Hypothalamus (tissue), 51 donors: ENCODE measurements at regions not wholly inside any gene's neighbourhood (a gene's known extent, or its start where the extent isn't known, plus 50 kb on each side); places are given as distances from the start of the nearest gene placed in this dataset.

Experiments used
- DNase-seq, 51 donors: peaks; one replicate each; lab custom pipeline; 2025; lab: John Stamatoyannopoulos, UW

- no peak for DNase-seq
Observed at GRCh38 chr13:85254641-85255040, 544.6 kb downstream of the SLITRK6 start.

GRCh38 chr13:85249151-85249550, 550.1 kb downstream of the SLITRK6 start:
- no peak for DNase-seq

DNA sequence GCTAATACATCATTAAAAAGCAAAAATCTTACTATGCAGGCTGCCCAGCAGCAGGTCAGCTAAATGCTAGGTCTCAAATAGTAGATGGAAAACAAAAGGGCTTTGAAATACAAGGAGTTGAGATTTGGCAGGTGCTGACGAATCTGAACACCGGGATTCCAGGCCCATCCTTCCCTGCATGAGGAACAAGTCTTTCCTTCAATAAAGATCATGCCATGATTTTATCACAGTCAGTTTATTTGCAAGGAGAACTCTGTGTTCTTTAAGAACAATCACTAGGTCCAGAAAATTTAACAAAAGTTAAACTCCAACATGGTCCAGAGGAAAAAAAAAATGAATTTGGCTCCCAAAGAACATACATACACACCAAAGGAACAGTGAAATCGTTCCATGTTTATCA, 551.4 kb downstream of the SLITRK6 start:
- no peak for DNase-seq

DNA sequence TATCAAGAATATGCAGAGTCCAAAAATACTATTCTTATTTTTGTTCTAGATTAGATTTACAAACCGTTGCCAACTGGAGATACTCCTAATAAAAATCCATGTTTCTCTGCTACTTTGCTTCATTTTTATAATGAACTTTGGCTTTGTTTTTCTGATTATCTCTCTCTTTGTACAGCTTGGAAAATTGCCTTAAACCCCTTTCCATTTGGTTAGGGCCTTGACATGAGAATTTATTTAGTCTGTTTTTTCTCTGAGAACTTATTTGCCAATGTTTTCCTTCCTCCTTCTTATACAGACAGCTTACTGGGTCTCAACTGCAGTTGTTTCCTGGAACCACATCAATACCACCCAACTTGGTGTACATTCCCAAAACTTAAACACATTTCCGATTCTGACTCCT, 555.4 kb downstream of the SLITRK6 start:
- no peak for DNase-seq

DNA sequence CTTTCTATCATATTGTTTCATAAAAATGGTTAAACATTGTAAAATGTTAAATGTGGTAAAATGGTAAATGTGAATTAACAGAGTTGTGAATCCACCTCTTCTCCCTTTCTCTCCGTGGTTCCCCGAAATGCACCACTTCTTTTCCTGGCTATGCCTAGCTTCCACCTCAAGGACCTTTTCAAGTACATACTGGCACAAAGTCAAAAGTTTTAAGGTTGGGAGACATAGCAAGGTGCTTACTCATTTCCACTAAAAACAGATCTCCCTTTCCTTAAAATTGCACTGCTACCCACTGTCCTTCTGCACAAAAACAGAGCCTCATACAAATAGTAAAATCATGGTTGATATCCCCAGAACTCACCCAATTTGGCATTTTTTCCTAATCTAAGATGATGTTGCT, 558.2 kb downstream of the SLITRK6 start:
- DNase-seq: no peak

GRCh38 chr13:85236413-85236812, 562.8 kb downstream of the SLITRK6 start:
- no peak for DNase-seq

GRCh38 chr13:85230691-85231093, 568.5 kb downstream of the SLITRK6 start:
- no peak for DNase-seq

- DNase-seq: no peak
Observed at GRCh38 chr13:85228692-85229091, 570.5 kb downstream of the SLITRK6 start.

DNA sequence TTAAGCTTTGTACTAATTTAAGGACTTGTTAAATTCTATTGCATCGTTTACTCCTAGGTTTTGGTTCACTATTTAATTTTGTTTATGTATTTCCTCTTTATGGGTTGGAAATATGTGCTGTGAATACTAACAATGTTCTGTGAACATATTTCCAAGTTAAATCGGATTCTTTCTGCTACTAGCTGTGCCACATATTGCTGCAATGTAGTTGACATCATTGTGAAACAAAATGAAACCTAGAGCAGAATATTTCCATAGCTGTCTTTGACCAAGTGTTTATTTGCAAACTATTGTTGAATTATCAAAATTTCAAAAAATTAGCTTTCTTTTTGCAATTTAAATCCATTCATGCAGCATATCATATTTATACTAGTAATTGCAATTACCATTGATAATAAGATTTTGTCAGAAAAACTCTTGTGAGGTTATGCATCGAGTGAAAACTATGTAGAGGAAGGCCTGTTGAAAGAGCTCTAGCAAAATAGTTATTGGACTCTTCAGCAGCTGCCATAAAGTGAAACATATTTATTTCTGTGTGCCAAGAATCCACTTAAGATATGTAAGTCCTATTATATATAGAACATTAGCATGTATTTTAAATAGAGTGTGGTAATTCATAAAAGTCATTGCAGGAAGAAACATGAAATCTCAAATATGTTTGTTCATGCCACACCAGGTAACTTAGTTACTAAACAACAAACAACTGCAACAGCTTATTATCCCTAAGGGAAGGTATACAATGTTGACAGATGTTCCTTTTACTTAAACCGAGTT, 575.1 kb downstream of the SLITRK6 start:
- DNase-seq: no peak

GRCh38 chr13:85216576-85216975, 582.6 kb downstream of the SLITRK6 start:
- DNase-seq: no peak

DNA sequence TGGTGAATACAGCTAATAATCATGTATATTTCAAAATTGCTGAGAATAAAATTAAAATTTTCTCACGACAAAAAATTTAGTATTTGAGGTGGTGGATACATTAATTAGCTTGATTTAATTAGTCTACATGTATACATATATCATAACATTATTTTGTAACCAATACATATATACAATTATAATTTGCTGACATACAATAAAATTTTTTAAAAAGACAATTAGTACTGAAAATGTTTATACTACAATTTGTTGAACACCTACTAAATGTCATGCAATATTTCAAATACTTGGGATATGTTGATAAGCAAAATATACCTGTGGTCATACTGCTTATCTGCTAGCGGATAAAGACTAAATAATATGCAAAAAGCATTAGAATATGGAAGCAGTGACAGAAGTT, 586.5 kb downstream of the SLITRK6 start:
- DNase-seq: no peak

DNA sequence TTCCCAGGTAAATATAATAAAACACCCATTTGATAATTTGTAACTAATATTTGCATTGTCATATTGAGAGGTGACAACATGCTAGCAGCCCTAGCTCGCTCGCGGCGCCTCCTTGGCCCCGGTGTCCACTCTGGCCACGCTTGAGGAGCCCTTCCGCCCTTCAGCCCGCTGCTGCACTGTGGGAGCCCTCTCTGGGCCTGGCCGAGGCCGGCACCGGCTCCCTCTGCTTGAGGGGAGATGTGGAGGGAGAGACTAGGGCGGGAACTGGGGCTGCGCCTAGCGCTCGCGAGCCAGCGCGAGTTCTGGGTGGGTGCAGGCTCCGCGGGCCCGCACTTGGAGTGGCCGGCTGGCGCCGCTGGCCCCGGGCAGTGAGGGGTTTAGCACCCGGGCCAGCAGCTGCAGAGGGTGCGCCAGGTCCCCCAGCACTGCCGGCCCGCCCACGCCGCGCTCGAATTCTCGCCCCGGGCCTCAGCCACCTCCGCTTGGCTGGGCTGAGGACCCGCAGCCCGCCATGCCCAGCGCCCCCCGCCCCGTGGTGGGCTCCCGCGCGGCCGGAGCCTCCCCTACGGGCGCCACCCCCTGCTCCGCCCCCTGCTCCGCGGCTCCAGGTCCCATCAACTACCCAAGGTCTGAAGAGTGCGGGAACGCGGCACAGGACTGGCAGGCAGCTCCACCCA, 594.4 kb downstream of the SLITRK6 start:
- DNase-seq: no peak

- no peak for DNase-seq
Observed at GRCh38 chr13:85197431-85197830, 601.8 kb downstream of the SLITRK6 start.

- no peak for DNase-seq
Observed at GRCh38 chr13:85194482-85194881, 604.7 kb downstream of the SLITRK6 start.

DNA sequence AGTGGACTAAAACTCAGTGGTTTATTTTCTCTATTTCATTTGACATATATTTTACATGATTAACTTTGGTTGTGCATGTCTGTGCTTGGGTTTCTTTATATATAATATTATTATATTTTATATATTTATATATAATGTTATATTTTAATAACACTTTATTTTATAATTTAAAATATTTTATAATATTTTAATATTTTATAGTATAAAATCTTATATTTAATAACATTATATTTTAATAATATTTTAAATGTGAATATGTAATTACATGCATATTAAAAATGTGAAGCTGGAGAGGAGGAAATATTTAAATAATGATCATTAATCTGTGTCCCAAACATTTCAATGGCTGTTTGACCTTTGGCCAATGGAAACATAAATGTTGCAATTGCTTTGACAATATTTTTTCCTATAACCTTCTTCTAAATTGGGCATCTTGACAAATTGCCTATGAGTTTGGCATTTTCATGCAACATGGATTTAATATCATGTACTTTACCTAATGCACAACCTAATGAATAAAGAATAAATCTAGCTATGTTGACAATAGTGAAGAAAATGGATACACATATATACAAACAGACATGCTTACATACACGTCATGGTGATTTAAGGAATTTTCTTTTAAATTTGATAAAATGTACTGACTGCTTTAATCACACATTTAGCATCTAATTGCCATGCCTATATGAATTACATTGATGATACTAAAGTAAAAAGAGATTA, 607.1 kb downstream of the SLITRK6 start:
- no peak for DNase-seq

DNA sequence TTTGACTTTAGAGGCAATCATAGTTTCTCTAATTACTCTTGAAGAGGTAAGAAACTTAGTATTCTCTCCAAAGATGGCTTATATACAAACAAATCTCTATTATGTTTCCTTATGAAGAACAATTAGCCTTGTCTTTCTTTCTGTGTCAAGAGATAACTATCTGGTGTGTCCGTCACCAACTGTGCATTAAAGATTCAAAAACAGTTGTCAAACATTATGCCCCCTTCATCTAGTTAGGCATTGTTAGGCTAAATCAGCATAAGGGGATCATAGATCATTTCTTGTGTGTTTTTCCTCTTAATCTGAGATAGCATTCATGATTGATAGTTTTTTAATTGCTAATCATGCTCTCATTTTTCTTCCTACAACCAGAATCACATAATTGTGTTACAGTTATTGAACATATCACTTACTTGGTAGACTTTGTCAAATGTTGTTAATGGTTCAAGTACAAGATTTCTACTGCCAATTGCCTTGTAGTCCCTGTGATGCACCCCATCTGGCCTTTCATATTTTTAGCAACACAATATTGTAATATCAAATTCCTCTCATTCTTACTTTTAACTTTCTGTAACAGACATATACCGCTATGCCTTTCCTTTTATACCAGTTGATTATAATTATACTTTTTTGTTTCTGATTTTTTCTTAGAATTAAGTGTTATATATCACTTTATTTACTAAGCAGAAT, 612.7 kb downstream of the SLITRK6 start:
- no peak for DNase-seq

- DNase-seq: no peak
Observed at GRCh38 chr13:85174291-85174690, 624.9 kb downstream of the SLITRK6 start.

GRCh38 chr13:85170372-85170771, 628.8 kb downstream of the SLITRK6 start:
- no peak for DNase-seq

GRCh38 chr13:85166891-85167290, 632.3 kb downstream of the SLITRK6 start:
- no peak for DNase-seq

GRCh38 chr13:85163063-85163462, 636.2 kb downstream of the SLITRK6 start:
- DNase-seq: no peak

- no peak for DNase-seq
Observed at GRCh38 chr13:85148009-85148408, 651.2 kb downstream of the SLITRK6 start.
